Adrenal gland (tissue), 5 donors: ENCODE measurements at regions not wholly inside any gene's neighbourhood (a gene's known extent, or its start where the extent isn't known, plus 50 kb on each side); places are given as distances from the start of the nearest gene placed in this dataset.

ENCODE experiments used
- CTCF ChIP-seq, 6 experiments: fragments of 450-650 bp in 4 of 6; fragments of 200-600 bp in 2 of 6; sonication (generic) in 1 of 6; IDR thresholded peaks; 1 replicate in 5 of 6; 2 replicates in 1 of 6; pipeline versions ENCODE4 v1.5.1 to v1.8.0; 2016 to 2021; ENCODE audit warnings: antibody characterized with exemption in 6 of 6, mild to moderate bottlenecking in 2 of 6, moderate library complexity in 1 of 6
- POLR2A ChIP-seq, 2 donors: fragments of 450-650 bp; IDR thresholded peaks; one replicate each; pipeline ENCODE4 v1.6.1; 2017; ENCODE audit warnings: antibody characterized with exemption in 2 of 2, mild to moderate bottlenecking in 2 of 2, moderate library complexity in 1 of 2
- donor health status: DM: no; HTN: no; CAD: no.

GRCh38 chr5:1965925-1966324 is 83.2 kb upstream of the IRX4 start:
- TF ChIP-seq POLR2A (IDR thresholded peaks at IDR 0.05) (no peak), CTCF (IDR thresholded peaks at IDR 0.05) (no peak)
